Stimulated activated CD4-positive, alpha-beta T cell treated with anti-CD3 and anti-CD28 coated beads, Interleukin-1b, Interleukin-23, amount 100 ng/mL, for 4 hours (primary cell): ENCODE measurements at regions not wholly inside any gene's neighbourhood (a gene's known extent, or its start where the extent isn't known, plus 50 kb on each side); places are given as distances from the start of the nearest gene placed in this dataset.

Experiments
- DNase-seq, 2 donors: peaks; one replicate each; pipeline ENCODE4 v3.0.0-alpha.2; 2020; ENCODE audit warnings: low read depth in 2 of 2

DNA sequence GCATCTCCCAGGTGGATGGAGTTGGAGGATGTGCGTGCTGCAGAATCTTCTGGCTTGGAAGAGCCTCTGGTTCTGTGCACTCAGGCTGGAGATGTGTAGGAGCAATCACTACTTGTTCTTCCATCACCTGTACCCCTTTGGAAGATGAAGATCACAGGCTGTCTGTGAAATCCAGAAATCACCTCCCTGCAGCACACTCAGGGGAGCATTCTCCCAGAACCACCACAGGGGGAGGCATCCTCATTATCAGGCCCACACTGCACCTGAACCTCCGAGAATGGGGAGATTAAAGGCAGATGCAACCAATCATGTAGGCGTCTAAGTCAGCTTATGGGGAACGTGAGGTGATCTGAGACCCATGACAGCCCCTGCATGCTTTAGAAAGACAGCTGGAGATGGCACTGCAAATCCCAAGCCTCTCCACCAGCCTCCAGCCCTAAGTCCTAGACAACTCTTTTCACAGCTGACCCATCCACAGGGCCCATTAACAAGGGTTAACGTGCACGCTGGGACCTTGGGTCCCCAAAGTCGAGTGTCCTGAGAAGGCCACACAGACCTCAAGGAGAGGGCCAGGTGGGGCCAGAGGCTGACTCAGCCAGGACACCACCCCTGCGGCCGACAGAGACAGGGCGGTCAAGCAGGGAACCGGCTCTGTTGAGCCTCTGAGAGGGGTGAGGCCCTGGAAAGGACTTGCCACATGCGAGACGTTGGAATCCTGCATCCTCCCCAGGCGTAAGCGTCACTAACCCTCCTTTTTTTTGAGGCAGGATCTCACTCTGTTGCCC lies 314.9 kb downstream of the EIPR1 start:
- no peak for DNase-seq

DNA sequence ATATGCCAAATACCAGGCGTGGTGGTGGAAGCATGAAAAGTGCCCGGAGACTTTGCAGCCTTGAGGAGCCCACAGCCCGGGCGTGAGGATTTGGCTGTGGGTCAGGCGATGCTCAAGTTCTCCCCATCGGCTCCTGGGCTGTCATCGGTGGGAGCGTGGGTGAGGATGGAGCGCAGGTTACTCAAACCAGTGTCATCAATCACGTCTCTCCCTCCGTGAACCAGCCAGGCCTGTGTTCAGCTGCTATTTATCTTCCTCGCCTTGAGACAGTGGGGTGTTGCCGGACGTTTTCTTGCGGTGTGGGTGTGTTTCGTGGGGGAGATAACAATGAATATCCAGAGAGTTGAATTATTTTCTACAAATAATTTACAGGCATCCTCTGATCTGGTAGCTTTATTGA lies 317.6 kb downstream of the EIPR1 start:
- DNase-seq, result no peak

DNA sequence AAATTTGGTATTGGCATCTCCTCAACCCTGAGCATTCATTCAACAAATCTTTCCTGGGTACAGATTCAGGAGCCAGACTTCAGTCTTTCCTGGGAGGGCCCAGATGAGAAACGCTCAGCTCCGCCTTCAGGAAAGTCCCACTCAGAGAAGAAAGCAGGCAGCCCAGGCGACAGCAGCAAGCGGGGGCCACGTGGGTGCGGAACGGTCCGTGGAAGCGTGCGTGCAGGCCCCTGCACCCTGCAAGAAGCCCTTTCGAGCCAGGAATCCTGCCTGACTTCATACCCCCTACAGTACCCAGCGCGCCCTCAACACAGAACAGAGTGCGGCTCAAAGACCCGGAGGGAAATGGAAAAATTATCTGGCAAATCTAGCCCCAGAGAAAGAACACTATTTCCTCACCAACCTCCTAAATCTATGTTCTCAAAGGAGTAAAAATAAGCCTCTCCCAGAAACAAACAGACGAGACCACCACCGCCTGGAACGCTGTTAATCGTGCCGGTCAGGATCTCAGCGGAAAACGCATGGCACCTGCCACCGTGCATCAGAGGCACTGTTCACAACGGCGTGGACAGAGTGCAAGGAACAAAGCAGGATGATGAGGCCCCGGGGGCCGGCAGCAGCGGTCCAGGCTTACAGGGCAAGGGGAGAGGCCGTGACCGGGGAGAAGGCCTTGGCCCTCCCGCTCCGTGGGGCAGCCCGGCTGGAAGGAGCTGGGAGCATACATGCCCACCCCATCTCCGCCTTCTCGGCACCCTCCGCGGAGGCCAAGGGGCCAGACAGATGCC lies 318.3 kb downstream of the EIPR1 start:
- DNase-seq, result no peak

DNA sequence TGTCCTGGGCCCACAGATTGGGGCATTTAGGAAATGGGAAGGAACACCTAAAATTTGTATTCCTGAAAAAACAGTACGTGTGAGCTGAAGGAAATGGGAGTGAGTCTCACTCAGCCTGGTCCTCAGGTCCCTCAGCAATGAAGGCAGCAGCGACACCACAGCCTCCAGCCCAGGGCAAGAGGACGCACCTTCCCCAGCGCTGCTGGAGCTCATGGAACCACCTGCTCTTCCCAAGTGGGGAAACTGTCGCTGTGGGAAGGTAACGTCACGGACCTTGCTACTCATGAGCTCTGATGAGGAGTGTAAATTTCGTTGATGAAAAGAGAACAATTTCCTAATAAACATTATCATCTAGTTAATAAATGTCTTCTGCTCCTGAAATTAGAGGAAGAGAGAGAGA lies 323.6 kb downstream of the EIPR1 start:
- no peak for DNase-seq

DNA sequence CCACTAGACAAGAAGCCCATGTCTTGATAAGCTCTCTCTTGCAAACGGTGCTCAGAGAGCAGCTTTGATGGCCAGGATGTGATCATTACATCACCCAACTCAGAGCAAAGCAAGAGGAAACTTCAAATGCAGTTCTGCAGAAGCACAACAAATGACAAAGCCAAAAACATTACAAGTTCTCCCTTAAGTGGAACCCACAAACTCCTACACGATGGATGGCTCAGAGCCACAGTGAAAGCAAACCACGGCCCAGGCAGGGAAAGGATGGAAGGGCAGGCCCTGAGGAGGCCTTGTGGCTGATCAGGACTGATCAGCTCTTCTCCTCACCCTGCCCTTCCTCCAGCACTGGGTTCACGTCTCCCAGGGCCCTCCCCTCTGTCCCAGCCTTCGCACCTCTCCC lies 326.4 kb downstream of the EIPR1 start:
- DNase-seq, result no peak

DNA sequence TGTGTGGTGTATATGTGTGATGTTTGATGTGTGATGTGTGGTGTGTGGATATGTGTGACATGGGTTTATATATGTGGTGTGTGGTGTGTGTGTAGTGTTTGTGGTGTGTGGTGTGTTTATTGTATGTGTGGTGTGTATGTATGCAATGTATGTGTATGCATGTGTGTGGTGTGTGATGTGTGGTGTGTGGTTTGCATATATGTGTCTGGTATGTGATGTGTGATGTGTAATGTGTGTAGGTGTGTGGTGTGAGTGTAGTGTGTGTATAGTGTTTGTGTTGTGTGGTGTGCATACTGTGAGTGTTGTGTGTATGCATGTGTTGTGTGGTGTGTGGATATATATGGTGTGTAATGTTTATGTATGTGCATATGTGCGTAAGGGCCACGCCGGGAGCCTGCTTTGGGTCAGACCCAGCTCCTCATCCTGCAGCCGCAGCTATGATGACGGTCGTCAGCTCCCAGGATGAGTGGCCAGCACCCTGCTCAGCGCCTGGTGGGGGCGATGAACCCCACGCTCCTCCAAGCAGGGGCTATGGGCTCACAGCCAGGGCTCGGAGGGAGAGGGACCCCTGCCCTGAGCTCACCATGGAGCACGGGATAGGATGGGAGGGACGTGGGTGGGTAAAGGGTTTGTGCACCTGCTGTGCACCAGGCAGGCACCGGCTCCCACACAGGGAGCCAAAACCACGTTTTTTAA lies 331.3 kb downstream of the EIPR1 start:
- DNase-seq, result no peak

DNA sequence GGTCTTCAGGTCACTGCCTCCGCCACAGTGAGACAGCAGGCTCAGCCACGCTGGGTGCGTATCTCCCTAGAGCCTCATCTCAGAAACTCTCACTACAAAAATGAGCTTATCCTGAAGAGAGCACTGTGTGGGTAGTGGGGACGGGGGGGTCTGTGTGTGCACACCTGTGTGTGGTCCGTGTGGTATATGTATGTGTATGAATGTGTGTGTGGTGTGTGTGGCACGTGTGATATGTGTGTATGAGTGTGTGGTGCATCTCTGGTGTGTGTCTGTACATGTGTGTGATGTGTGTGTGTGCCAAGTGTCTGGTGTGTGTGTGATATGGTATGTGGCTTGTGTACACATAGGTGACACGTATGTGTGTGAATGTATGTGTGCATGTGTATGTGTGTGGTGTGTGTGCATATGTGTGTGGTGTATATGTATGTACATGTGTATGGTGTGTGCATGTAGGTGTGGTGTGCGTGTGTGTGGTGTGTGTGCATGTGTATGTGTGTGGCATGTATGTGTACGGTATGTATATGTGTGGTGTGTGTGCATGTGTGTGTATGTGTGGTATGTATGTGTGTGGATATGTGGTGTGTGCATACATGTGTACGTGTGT lies 332.2 kb downstream of the EIPR1 start:
- DNase-seq, result no peak

DNA sequence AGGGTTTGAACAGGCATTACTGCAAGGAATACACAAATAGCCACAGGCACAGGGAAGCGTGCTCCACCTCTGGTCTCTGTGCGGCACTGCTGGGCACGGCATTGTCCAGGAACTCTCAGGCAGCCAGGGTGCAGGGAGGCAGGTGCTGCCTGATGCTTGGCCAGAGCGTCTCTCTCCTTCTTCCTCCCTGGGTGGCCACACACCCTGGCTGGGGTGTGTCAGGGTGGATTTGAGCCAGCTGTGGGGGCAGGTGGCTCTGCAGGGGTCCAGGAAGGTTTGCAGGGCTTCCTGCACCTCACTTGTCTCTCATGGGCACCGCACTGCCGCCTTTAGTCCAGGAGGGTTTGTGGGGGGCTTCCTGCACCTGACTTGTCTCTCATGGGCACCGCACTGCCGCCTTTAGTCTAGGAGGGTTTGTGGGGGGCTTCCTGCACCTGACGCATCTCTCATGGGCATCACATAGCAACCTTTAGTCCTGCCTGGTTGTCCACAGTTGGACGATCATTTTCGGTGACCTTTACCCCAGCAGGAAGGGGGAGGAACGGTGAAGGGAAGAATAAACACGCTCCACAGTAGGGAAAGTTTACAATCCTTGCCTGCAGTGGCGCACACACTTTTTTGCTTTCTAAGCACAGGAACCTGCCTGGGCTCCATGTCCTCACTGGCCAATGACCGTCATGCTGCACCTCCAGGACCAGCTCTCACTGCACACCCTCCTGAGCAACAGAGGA lies 332.9 kb downstream of the EIPR1 start:
- DNase-seq, result no peak

DNA sequence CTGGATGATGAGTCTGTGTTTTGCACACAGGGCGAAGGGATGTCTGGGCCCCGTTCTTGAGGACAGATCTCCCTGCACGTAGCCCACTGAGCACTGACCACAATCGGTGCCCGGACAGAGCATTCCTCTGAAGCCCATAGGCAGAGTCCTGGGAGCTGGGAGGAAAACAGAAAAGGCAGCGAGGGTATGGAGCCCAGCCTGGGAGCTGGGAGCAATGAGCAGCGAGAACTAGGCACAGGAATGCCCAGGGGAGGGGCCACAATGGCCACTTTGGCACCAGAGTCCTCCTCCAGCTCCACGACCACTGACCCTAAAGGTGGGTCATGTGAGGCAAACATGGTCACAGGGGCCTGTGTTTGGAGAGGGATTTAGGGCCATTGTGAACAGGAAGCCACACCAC lies 333.9 kb downstream of the EIPR1 start:
- DNase-seq, result no peak

DNA sequence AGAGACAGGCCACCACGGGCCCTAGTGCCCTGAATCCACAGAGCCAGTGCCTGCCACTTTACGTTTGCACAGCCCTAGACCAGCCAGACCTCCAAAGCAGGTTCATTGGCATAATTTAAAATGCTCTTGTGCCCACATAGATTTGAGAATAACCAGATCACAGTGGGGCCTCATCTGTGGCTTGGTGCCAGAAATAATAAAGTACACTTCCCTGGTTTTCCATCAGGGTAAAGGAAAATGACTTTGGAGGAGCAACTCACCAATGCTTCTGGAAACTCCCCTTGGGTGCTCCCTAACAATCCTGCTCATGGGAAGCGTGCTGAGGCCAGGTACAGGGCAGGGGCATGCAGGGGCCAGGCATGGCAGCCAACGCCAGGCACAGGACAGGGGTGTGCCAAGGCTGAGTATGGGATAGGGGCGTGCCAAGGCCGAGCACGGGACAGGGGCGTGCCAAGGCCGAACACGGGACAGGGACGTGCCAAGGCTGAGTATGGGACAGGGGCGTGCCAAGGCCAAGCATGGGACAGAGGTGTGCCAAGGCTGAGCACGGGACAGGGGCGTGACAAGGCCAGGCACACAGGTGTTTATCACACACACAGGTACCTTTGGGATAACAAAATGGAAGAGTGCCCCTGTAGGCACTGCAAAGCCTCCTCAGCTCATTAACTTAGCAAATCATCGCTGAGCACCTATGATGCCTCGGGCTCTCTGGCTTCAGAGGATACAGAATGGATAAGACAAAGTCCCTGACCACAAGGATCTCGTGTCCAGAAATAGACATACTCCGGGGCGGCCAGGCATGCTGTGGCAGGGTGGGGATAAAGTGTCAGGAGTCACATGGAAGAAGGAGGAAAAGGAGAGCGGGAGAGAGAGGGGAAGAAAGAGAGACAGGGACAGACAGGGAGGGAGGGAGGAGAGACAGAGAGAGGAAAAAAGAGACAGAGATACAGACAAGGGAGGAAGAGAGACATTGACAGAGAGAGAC lies 334.7 kb downstream of the EIPR1 start:
- DNase-seq, result no peak

DNA sequence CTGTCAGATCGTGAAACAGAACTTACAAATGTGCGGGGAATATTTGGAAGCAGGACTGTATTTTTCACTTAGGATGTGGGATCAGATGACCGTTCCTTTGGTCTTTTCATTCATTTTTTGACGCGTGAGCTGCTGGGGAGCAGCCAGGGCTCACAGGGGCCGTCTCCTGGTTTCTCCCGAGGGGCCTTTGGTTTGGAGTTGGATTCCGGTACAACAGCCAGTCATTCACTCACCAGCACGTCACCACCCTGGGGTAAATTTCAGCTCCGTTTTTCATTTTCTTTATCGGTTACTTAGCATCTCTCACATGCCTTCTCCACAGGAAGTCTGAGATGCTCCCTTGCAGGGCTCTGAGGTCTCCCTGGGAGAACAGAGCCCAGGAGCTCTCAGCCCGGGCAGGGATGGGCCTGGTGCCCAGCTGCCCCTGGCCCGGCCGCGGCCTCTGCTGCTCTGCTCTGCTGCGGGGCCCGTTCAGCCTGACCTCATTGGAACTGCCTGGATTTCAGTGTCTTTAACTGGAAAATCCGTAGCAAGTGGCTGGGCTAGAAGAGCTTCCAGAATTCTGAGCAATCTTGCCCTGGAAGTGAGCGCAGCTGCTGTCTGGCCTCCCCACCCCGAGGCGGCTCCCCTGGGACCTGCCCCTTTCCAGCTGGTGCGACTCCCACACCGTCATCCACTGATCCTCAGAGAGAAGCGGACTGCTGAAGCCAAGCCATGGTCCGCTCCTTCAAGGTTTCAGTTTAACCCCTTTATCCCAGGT lies 335.6 kb downstream of the EIPR1 start:
- DNase-seq, result no peak

DNA sequence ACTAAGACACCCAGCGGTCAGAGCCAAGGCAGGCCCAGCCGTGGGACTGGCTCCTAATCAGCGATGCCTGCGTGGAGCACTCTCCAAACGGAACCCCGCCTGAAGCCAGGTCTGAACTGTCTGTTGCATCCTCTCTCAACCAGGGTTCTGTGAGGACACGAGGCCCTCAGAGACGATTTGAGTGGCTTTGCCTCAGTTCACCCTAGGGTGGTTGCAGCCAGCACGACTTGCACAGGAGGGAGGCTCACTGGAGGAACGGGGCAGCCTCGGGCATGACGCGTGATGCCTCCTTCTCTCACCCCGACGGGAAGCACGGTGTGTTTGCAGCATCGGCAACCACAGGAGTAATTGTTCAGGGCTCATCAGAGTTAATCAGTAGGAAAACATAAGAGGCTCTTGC lies 336.4 kb downstream of the EIPR1 start:
- no peak for DNase-seq

DNA sequence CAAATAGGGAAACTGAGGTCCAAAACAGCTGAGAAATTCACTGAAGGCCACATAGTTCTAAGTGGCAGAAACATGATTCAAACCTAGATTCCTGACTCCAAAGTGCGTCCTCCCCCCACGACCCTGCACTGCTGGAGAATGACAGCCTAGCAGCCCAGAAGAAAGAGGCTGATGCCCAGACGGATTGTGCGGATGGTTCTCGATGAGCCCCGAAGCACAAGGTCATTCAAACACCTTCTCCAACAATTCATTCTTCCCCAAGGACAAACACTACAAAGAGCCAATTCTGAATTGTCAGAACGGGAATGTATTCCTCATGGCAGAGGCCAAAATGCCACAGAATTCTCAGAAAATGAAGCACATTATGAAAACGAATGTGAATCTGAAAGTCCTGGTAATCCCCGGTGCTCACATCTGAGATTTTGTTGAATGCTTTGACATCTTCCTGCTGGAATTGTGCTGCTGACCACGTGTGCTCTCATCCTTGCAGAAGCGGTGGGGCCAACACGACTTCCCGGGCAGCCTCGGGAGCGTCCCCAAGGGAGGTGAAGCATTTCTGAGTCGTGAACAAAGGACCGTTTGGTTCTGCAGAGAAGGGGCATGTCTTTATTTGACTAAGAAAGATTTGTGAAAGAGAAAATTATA lies 337.0 kb downstream of the EIPR1 start:
- DNase-seq, result no peak

DNA sequence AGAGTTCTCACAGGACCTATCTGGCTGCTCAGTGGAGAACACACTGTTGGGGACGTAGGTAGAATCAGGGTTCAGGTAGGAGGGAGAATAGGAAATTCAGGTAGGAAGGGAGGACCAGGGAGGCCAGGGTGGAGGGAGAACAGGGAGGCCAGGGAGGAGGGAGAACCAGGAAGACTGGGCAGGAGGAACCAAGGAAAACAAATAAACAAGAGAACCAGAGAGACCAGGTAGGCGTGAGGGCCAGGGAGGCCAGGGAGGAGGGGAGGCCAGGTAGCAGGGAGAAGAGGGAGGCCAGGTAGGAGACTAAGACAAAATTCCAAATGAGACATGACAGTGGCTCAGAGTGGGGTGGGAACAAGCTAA lies 337.6 kb downstream of the EIPR1 start:
- DNase-seq, result no peak

DNA sequence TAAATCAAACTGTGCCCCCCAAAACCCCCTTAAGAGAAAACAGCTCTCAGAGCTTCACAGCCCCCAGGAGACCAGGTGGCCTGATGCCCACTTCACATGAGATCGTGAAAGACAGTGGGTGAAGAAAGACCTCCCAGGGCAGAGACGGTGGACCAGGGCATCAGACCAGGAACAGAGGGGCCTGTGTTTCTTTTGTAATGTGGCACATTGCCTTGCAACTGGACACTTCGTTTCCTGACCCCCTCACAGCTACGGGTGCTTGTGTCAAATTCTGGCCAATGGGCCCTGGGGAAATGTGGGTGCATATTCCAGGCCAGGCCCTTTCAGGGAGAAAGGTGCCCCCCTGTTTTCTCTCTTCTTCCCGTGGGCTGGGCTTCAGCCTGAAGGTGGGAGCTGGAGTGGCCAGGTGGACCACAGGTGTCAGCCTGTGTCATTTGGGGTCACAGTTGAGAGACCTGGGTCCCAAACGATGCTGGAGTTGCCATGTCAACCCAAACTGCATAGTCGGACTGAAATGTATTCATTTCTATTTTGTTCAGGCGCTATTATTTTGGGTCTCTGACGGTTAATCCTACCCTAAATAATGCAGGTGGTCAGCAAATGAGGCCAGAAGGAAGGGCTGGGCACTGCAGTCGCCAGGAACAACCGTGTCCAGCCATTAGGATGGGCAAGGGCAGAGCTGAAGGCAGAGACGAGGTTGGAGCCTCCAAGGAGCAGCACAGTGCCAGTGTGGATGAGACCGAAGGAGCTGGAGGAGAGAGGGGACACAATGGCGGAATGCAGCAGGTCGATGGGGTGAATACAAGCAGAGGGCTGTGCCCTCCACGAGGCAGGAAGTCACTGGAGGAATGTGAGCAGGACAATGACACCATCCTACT lies 338.2 kb downstream of the EIPR1 start:
- no peak for DNase-seq

DNA sequence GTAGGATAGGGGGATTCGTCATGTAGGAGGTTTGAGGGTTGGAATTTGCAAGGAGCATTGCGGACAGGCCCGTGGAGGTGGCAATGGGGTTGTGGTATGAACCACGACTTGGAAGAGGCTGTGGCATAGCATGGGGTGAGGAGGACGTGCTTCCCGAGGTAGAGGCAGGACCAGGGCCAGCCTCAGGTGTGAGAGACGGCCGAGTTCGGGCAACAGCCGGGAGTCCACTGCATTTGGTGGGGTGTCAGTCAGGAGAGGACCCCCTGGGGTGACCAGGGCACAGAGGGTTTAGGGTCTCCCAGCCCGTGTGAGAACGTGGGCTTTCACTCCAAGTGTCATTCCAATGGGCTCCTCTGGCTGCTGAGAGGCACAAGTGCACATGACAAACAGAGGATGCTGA lies 339.0 kb downstream of the EIPR1 start:
- DNase-seq, result no peak

DNA sequence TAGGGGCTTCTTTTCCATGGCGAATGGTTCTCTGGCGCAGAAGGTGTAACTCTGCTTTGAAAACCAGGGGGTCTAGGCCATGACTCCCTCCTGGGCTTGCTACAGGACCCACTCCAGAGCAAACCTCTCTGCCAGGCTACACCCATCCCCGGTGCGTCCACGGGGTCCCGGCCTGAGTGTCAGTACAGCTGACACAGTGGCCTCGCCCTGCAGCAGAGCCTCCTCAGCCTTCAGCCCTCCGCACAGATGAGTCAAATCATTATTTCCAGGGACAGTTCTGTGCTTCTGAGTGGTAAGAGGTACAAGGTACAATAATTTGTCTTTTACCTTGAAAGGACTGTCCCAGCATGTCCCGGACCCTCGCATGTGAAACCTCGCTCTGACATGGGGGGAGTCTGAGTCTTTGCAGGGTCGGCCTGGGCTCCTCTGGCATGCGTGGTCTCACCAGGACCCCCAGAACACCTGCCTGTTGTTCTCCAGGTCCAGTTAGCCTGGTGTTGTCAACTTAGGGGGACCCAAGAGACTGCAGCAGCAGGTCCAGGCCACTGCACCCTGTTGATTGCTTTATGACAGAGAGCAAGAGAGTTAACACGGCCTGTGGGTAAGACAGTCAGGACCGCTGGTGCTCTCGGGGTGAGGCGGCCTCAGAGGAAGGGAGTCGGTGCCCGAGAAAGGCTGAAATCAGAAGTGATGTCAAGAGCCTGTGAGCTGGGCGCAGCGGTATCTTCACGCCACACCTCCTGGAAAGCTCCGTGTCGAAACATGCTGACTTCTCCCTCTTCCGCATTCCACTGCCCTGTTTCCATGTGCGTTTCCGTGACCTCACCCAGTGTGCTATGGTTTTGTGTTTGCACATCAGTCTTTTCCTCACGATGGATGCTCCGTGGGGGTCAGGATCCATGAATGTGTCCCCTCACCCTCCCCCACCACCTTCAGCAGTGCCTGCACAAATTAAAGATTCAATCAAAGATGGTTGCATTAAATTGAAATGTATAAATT lies 340.1 kb downstream of the EIPR1 start:
- no peak for DNase-seq
